SU-DHL-6 (cell line): ENCODE measurements at regions not wholly inside any gene's neighbourhood (a gene's known extent, or its start where the extent isn't known, plus 50 kb on each side); places are given as distances from the start of the nearest gene placed in this dataset.

Experiments
- H2AFZ ChIP-seq: fragments of 200-600 bp; sonication (generic); 2 replicates; pipeline ENCODE4 v1.6.1; 2014; ENCODE audit warnings: low read depth, mild to moderate bottlenecking, moderate library complexity, mixed read lengths, antibody characterized with exemption, low read length; ENCODE audit not compliant: severe bottlenecking
- H3F3A ChIP-seq: fragments of 200-600 bp; shearing (Covaris generic); 2 replicates; pipeline ENCODE4 v1.6.0; 2016; ENCODE audit warnings: antibody characterized with exemption, mild to moderate bottlenecking; ENCODE audit not compliant: insufficient read depth
- H3K27ac ChIP-seq: fragments of 200-600 bp; sonication (generic); 2 replicates; pipeline ENCODE4 v1.5.1; 2016; ENCODE audit warnings: low read depth, mild to moderate bottlenecking, low read length, moderate library complexity, mixed read lengths
- H3K27me3 ChIP-seq: fragments of 200-600 bp; sonication (generic), shearing (Covaris generic); 2 replicates; pipeline ENCODE4 v1.6.0; 2014; ENCODE audit warnings: mild to moderate bottlenecking, low read length
- H3K36me3 ChIP-seq: fragments of 200-600 bp; sonication (generic); 2 replicates; pipeline ENCODE4 v1.6.1; 2014; ENCODE audit warnings: mild to moderate bottlenecking, low read length, mixed read lengths
- H3K4me2 ChIP-seq: fragments of 300-600, 200-600 bp; shearing (Covaris generic), sonication (generic); 2 replicates; pipeline ENCODE4 v1.6.0; 2014; ENCODE audit warnings: low read length, low read depth, mild to moderate bottlenecking; ENCODE audit not compliant: poor library complexity, severe bottlenecking
- H3K4me3 ChIP-seq: fragments of 200-600 bp; sonication (generic); 2 replicates; pipeline ENCODE4 v1.5.1; 2014; ENCODE audit warnings: antibody characterized with exemption, low read length, mild to moderate bottlenecking, mixed read lengths; ENCODE audit not compliant: insufficient read depth, poor library complexity, severe bottlenecking
- H3K79me2 ChIP-seq: fragments of 200-600 bp; sonication (generic); 2 replicates; pipeline ENCODE4 v1.6.1; 2014; ENCODE audit warnings: mild to moderate bottlenecking, low read length, moderate library complexity; ENCODE audit not compliant: insufficient read depth
- H3K9ac ChIP-seq: fragments of 200-600 bp; sonication (generic); 2 replicates; pipeline ENCODE4 v1.7.0; 2014; ENCODE audit warnings: mild to moderate bottlenecking, low read length
- H3K9me2 ChIP-seq: fragments of 200-600 bp; sonication (generic); replicated peaks from 2 replicates; pipeline ENCODE4 v1.6.1; 2014; ENCODE audit warnings: low read length; ENCODE audit not compliant: insufficient read depth
- H3K9me3 ChIP-seq: fragments of 200-600 bp; sonication (generic); 2 replicates; pipeline ENCODE4 v1.6.1; 2014; ENCODE audit warnings: low read length, mixed read lengths; ENCODE audit not compliant: insufficient read depth
- H4K20me1 ChIP-seq: fragments of 200-600 bp; sonication (generic); 2 replicates; pipeline ENCODE4 v1.6.1; 2014; ENCODE audit warnings: low read depth, mild to moderate bottlenecking, antibody characterized with exemption, low read length, moderate library complexity, mixed read lengths
- EZH2phosphoT487 ChIP-seq: fragments of 200-600 bp; sonication (generic), shearing (Covaris generic); conservative IDR thresholded peaks from 2 replicates; pipeline ENCODE4 v1.6.1; 2018; ENCODE audit warnings: mild to moderate bottlenecking, antibody characterized with exemption, low read length, moderate library complexity, mixed read lengths
- TF ChIP-seq, protein P1 (sequence below): fragments of 200-600 bp; sonication (generic); IDR thresholded peaks from one replicate; pipeline ENCODE4 v1.5.1; 2017; ENCODE audit warnings: antibody characterized with exemption, mild to moderate bottlenecking, low read length, moderate library complexity; ENCODE audit not compliant: insufficient read depth, poor library complexity, severe bottlenecking

DNA sequence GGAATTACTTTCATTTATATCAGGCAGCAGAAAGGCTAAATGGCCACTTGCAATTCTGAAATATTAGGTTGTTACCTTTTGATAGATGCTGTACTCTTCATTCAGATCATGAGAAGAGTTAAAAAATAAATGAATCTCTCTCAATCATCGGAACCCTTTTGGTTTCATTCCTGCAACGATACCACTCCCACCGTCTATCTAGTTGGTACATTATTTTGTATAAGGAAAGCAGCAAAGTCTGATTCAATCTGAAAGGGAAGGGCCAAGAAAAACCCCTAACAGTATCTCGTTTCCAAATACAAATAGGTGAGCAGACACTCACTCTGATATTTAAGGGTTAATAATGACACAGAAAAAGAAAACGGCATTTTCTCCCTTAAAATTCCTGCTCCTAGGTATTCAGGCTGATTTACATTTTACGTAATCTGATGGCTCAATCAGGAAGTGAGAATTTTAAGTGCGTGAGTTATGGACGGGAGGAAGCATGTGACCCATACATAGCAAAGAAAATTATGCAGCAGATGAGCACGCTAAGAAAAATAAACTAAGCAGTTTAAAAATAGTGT, 209.4 kb upstream of the KLF14 start:
- Histone ChIP-seq H3K36me3 (peaks cover 4% of the 10 kb centered on the region; the same call in 1 of the 2 replicates), H4K20me1 (no peaks in the 10 kb centered on the region), H2AFZ (no peak overlapping the region), H3K9ac (no peak overlapping the region), H3K4me2 (no peak overlapping the region), H3K27ac (no peak overlapping the region), H3K4me3 (no peak overlapping the region), H3K9me2 (no peaks in the 10 kb centered on the region), H3K79me2 (peaks cover 21% of the 10 kb centered on the region; the same call in 1 of the 2 replicates), H3K9me3 (no peaks in the 10 kb centered on the region), H3K27me3 (no peaks in the 10 kb centered on the region), H3F3A (no peaks in the 10 kb centered on the region)
- TF ChIP-seq EZH2phosphoT487: no peak
- TF ChIP-seq, protein P1, sequence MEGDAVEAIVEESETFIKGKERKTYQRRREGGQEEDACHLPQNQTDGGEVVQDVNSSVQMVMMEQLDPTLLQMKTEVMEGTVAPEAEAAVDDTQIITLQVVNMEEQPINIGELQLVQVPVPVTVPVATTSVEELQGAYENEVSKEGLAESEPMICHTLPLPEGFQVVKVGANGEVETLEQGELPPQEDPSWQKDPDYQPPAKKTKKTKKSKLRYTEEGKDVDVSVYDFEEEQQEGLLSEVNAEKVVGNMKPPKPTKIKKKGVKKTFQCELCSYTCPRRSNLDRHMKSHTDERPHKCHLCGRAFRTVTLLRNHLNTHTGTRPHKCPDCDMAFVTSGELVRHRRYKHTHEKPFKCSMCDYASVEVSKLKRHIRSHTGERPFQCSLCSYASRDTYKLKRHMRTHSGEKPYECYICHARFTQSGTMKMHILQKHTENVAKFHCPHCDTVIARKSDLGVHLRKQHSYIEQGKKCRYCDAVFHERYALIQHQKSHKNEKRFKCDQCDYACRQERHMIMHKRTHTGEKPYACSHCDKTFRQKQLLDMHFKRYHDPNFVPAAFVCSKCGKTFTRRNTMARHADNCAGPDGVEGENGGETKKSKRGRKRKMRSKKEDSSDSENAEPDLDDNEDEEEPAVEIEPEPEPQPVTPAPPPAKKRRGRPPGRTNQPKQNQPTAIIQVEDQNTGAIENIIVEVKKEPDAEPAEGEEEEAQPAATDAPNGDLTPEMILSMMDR: no peak

DNA sequence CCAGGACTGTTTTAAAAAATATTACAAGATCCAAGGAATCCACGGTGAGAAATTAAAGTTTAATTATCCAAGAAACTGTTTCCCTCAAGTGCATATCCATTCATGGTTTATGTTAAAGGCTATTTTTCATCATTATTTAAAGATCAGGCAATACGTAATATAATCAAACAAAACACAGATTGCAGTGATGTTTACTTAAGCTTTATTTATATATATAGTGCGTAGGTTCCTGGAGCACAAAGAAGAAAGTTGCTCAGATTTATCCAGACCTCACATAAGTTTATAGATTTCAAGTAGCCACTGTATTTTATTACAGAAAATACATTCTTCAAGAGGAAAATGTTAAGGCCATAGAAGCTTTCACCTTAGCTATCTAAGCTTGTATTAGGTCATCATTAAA, 210.0 kb upstream of the KLF14 start:
- Histone ChIP-seq H3K9ac (no peak overlapping the region), H3F3A (no peaks in the 10 kb centered on the region), H3K4me2 (peak overlapping the region; percentile 2), H3K27me3 (no peaks in the 10 kb centered on the region), H3K79me2 (peaks cover 21% of the 10 kb centered on the region; the same call in 1 of the 2 replicates), H3K27ac (no peak overlapping the region), H3K4me3 (no peak overlapping the region), H4K20me1 (no peaks in the 10 kb centered on the region), H3K9me3 (no peaks in the 10 kb centered on the region), H3K9me2 (no peaks in the 10 kb centered on the region), H3K36me3 (peaks cover 4% of the 10 kb centered on the region; the same call in 1 of the 2 replicates), H2AFZ (no peak overlapping the region)
- no peak for TF ChIP-seq EZH2phosphoT487
- TF ChIP-seq, protein P1: no peak

DNA sequence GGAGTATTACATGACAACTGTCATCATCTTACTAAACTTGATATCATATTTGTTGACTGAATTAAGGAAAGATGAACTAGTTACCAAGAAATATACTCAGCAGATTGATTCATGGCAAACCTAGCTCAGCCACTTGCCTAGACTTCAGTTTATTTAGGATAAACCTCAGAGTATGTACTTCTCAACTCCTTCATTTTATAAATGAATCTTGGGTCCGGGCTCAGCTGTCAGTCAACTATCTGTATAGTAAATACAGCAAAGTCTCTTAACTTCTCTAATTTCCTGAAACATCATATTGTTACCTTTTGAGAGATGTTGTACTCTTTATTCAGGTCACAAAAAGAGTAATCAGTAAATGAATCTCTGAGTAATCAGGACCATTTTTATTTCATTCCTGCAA, 211.0 kb upstream of the KLF14 start:
- no peak overlapping the region for H3K4me2 ChIP-seq
- no peak overlapping the region for H3K9ac ChIP-seq
- no peaks in the 10 kb centered on the region for H3K27me3 ChIP-seq
- H3K36me3 ChIP-seq: peaks cover 4% of the 10 kb centered on the region; the same call in 1 of the 2 replicates
- H3K27ac ChIP-seq: no peak overlapping the region
- no peaks in the 10 kb centered on the region for H4K20me1 ChIP-seq
- peaks cover 21% of the 10 kb centered on the region; the same call in 1 of the 2 replicates for H3K79me2 ChIP-seq
- no peaks in the 10 kb centered on the region for H3K9me2 ChIP-seq
- H2AFZ ChIP-seq: no peak overlapping the region
- H3F3A ChIP-seq: no peaks in the 10 kb centered on the region
- TF ChIP-seq, protein P1: no peak
- H3K4me3 ChIP-seq: no peak overlapping the region
- no peaks in the 10 kb centered on the region for H3K9me3 ChIP-seq
